ENCODE measurements at regions not wholly inside any gene's neighbourhood (a gene's known extent, or its start where the extent isn't known, plus 50 kb on each side); places are given as distances from the start of the nearest gene placed in this dataset.

DNA sequence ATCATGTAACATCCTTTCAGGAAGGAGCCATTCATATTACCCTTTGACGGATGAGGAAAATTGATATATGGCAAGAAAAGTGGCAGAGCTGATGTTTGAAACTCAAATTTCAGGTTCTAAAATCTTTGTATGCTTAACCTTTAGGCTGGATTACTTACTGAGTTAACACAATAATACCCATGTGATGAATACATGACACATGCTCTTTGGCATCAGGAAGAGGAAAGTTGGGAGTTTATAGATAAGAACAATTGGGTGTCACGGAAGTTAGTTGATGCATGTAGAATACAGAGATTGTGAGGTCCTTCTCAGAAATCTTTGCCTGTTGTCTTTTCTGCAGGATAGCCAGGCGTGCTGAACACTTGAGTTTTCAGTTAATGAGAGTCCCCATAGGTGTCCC lies 572.1 kb upstream of the POM121L12 start:
- TF ChIP-seq, protein P1, sequence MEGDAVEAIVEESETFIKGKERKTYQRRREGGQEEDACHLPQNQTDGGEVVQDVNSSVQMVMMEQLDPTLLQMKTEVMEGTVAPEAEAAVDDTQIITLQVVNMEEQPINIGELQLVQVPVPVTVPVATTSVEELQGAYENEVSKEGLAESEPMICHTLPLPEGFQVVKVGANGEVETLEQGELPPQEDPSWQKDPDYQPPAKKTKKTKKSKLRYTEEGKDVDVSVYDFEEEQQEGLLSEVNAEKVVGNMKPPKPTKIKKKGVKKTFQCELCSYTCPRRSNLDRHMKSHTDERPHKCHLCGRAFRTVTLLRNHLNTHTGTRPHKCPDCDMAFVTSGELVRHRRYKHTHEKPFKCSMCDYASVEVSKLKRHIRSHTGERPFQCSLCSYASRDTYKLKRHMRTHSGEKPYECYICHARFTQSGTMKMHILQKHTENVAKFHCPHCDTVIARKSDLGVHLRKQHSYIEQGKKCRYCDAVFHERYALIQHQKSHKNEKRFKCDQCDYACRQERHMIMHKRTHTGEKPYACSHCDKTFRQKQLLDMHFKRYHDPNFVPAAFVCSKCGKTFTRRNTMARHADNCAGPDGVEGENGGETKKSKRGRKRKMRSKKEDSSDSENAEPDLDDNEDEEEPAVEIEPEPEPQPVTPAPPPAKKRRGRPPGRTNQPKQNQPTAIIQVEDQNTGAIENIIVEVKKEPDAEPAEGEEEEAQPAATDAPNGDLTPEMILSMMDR (IDR thresholded peaks at IDR 0.05): no peak
- TF ChIP-seq POLR2A (IDR thresholded peaks at IDR 0.05): no peak

Data from thyroid gland (tissue), 4 donors.